Heart left ventricle (tissue), 13 donors: ENCODE measurements at regions not wholly inside any gene's neighbourhood (a gene's known extent, or its start where the extent isn't known, plus 50 kb on each side); places are given as distances from the start of the nearest gene placed in this dataset.

ENCODE experiments used
- POLR2A ChIP-seq, 2 donors: fragments of 450-650 bp; IDR thresholded peaks; one replicate each; pipeline ENCODE4 v1.6.1; 2017; ENCODE audit warnings: antibody characterized with exemption in 2 of 2, mild to moderate bottlenecking in 2 of 2, moderate library complexity in 2 of 2
- TF ChIP-seq, protein P1 (sequence below), 12 donors: fragments of 200-600 bp; sonication (generic) in 4 of 12; IDR thresholded peaks; one replicate each; pipeline versions ENCODE4 v1.5.0 to v1.8.0; 2018 to 2022; ENCODE audit warnings: antibody characterized with exemption in 12 of 12, mild to moderate bottlenecking in 5 of 12
- donor health status: ischemic (EF 13 %, LVEDD 7.1; RV severe dilation, severe dysfunction).
- donor health status: DM: no; HTN: yes; CAD: no.
- donor health status: DM: no; HTN: no; CAD: no.
- donor health status: ischemic (EF 25% LVEDD 6.9; RV normal size, moderate dysfunction).
- donor health status: ischemic (EF 25% LVEDD 5.7; RV mildly dilated, moderate dysfunction).
- donor health status: ischemic (EF 35%, LVEDD 5.7; RV mildly dilated, moderate dysfunction).
- donor health status: nonischemic (EF 11% LVEDD 7.7; RV severe dilation, severe dysfunction).
- donor health status: DM: yes; HTN: yes; CAD: no.
- donor health status: PGD.
- donor health status: ischemic (EF 29% LVEDD 5.4; RV normal size, mild dysfunction).
- donor health status: nonischemic (EF 23%, LVEDD 6.1; RV moderate dilation, normal function).

DNA sequence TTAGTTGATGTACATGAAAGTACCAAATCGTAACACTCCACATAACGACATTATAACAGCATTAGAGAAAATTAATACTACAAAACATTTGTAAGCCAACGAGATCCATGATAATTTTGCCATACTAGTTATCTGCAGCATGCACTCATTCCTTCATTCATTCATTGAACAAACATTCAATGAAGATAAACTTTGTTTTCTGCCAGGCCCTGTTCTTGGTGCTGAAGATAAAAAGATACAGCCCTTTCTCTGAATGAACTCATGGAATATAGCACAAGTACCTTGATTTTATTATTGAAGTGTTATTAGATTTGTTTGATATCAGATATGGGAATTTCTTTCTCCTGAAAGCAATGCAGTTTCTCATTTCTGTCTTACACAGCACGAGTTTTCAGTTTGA, 524.0 kb downstream of the TFAP2A start:
- TF ChIP-seq, protein P1, sequence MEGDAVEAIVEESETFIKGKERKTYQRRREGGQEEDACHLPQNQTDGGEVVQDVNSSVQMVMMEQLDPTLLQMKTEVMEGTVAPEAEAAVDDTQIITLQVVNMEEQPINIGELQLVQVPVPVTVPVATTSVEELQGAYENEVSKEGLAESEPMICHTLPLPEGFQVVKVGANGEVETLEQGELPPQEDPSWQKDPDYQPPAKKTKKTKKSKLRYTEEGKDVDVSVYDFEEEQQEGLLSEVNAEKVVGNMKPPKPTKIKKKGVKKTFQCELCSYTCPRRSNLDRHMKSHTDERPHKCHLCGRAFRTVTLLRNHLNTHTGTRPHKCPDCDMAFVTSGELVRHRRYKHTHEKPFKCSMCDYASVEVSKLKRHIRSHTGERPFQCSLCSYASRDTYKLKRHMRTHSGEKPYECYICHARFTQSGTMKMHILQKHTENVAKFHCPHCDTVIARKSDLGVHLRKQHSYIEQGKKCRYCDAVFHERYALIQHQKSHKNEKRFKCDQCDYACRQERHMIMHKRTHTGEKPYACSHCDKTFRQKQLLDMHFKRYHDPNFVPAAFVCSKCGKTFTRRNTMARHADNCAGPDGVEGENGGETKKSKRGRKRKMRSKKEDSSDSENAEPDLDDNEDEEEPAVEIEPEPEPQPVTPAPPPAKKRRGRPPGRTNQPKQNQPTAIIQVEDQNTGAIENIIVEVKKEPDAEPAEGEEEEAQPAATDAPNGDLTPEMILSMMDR (IDR thresholded peaks at IDR 0.05), result no peak
- TF ChIP-seq POLR2A (IDR thresholded peaks at IDR 0.05), result no peak
